ENCODE measurements at regions not wholly inside any gene's neighbourhood (a gene's known extent, or its start where the extent isn't known, plus 50 kb on each side); places are given as distances from the start of the nearest gene placed in this dataset.

DNA sequence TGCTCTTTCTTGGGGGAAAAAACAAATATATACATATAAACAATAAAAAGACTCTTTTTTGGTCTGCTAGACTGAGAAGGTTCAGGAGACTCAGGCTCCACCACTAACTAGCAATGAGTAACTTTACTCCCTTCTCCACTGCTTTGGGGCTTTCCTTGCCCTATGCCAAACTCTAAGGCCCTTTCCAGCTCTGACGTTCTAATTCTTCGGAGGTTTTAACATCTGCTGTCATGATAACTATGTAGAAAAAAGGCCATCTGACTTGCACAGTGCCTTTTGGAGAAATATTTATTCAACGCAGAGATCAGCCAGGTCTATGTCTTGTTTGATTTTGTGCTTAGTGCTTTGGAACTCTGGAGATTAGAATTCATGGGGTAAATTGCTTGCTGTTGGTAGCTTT, 156.2 kb downstream of the TMCO5A start:
- dilution Hi-C loops (cut with MboI; ENCODE audit: extremely low pct_ligation_motif_present, low sequenced_read_pairs): no loop called here
- Histone ChIP-seq H2AFZ (ENCODE audit: low read depth, low read length) (no peak overlapping the region), H3K9me3 (replicated peaks; ENCODE audit: control insufficient read depth, insufficient read depth, low read length) (no peaks in the 10 kb centered on the region), H3K4me3 (replicated peaks in 1 of 3; ENCODE audit: insufficient read depth in 1 of 3, low read depth in 1 of 3, low read length in 3 of 3) (no peak overlapping the region), H3K9ac (replicated peaks; ENCODE audit: extremely low read depth, insufficient read depth, low read length) (no peak overlapping the region), H3K4me1 (ENCODE audit: control insufficient read depth, extremely low read depth, insufficient read depth, low read length) (peaks cover 4% of the 10 kb centered on the region), H4K20me1 (replicated peaks; ENCODE audit: control insufficient read depth, extremely low read depth, insufficient read depth, low read length) (no peaks in the 10 kb centered on the region), H3K9me1 (replicated peaks; ENCODE audit: control insufficient read depth, extremely low read depth, insufficient read depth, low read length) (no peaks in the 10 kb centered on the region), H3K27me3 (ENCODE audit: control insufficient read depth in 2 of 2, insufficient read depth in 2 of 2, low read length in 2 of 2) (no peaks in the 10 kb centered on the region), H3K27ac (ENCODE audit: insufficient read depth, low read depth, low read length) (no peak overlapping the region), H3K4me2 (ENCODE audit: insufficient read depth, low read length) (no peak overlapping the region), H3K36me3 (ENCODE audit: control insufficient read depth in 2 of 2, extremely low read depth in 1 of 2, insufficient read depth in 2 of 2, low read length in 2 of 2) (no peaks in the 10 kb centered on the region), H3K79me2 (ENCODE audit: control insufficient read depth, insufficient read depth, low read length) (no peaks in the 10 kb centered on the region)
- FAIRE-seq (no peak), DNase-seq (ENCODE audit: low read depth, low spot score) (no peak)
- TF ChIP-seq EZH2 (IDR thresholded peaks at IDR 0.05; ENCODE audit: borderline replicate concordance, low read depth, low read length, severe bottlenecking): no peak
- no peak for TF ChIP-seq FOS (IDR thresholded peaks at IDR 0.05; ENCODE audit: borderline replicate concordance, insufficient read depth, low read length)
- TF ChIP-seq MAX (IDR thresholded peaks at IDR 0.05; ENCODE audit: insufficient read depth, insufficient read length): no peak
- TF ChIP-seq GATA2 (IDR thresholded peaks at IDR 0.05; ENCODE audit: insufficient read depth, insufficient read length, low read depth, low read length): no peak
- TF ChIP-seq, protein P1, sequence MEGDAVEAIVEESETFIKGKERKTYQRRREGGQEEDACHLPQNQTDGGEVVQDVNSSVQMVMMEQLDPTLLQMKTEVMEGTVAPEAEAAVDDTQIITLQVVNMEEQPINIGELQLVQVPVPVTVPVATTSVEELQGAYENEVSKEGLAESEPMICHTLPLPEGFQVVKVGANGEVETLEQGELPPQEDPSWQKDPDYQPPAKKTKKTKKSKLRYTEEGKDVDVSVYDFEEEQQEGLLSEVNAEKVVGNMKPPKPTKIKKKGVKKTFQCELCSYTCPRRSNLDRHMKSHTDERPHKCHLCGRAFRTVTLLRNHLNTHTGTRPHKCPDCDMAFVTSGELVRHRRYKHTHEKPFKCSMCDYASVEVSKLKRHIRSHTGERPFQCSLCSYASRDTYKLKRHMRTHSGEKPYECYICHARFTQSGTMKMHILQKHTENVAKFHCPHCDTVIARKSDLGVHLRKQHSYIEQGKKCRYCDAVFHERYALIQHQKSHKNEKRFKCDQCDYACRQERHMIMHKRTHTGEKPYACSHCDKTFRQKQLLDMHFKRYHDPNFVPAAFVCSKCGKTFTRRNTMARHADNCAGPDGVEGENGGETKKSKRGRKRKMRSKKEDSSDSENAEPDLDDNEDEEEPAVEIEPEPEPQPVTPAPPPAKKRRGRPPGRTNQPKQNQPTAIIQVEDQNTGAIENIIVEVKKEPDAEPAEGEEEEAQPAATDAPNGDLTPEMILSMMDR (IDR thresholded peaks at IDR 0.05; ENCODE audit: extremely low read depth in 1 of 2, insufficient read depth in 1 of 2, low read depth in 1 of 2, low read length in 2 of 2): no peak
- no peak for TF ChIP-seq POLR2AphosphoS5 (IDR thresholded peaks at IDR 0.05; ENCODE audit: insufficient read depth, low read depth, low read length)
- TF ChIP-seq MYC (IDR thresholded peaks at IDR 0.05; ENCODE audit: low read depth, low read length): no peak
- no peak for TF ChIP-seq POLR2A (IDR thresholded peaks at IDR 0.05; ENCODE audit: low read depth, low read length)
- TF ChIP-seq JUN (IDR thresholded peaks at IDR 0.05; ENCODE audit: borderline replicate concordance, insufficient read depth, insufficient read length, low read depth): no peak
- intact Hi-C loops (cut with micrococcal nuclease): no loop called here
- ChIA-PET POLR2A (no interaction called here), CTCF (no interaction called here)
- no TSS peak for BruUV-seq (replicated peaks)

Measured in endothelial cell of umbilical vein (primary cell).